ENCODE measurements at regions not wholly inside any gene's neighbourhood (a gene's known extent, or its start where the extent isn't known, plus 50 kb on each side); places are given as distances from the start of the nearest gene placed in this dataset.

GRCh38 chr5:147085409-147085808 lies 149.4 kb upstream of the STK32A start:
- TF ChIP-seq POLR2A (IDR thresholded peaks at IDR 0.05) = no peak
- TF ChIP-seq, protein P1, sequence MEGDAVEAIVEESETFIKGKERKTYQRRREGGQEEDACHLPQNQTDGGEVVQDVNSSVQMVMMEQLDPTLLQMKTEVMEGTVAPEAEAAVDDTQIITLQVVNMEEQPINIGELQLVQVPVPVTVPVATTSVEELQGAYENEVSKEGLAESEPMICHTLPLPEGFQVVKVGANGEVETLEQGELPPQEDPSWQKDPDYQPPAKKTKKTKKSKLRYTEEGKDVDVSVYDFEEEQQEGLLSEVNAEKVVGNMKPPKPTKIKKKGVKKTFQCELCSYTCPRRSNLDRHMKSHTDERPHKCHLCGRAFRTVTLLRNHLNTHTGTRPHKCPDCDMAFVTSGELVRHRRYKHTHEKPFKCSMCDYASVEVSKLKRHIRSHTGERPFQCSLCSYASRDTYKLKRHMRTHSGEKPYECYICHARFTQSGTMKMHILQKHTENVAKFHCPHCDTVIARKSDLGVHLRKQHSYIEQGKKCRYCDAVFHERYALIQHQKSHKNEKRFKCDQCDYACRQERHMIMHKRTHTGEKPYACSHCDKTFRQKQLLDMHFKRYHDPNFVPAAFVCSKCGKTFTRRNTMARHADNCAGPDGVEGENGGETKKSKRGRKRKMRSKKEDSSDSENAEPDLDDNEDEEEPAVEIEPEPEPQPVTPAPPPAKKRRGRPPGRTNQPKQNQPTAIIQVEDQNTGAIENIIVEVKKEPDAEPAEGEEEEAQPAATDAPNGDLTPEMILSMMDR (IDR thresholded peaks at IDR 0.05) = no peak
- H3K9me3 ChIP-seq (replicated peaks in 1 of 3) = no peaks in the 10 kb centered on the region
- no peaks in the 10 kb centered on the region for H3K27me3 ChIP-seq
- H3K36me3 ChIP-seq (replicated peaks in 1 of 2) = no peaks in the 10 kb centered on the region
- H3K27ac ChIP-seq = no peak overlapping the region
- WGBS, 4 donors = 74 to 84% (median 81%) methylated on average over 7 of the region's 7 CpGs
- no peak for DNase-seq
- H3K4me1 ChIP-seq (replicated peaks in 1 of 2) = no peaks in the 10 kb centered on the region
- intact Hi-C loops (cut with DNase I) = no loop called here
- H3K4me3 ChIP-seq = no peak overlapping the region

DNA sequence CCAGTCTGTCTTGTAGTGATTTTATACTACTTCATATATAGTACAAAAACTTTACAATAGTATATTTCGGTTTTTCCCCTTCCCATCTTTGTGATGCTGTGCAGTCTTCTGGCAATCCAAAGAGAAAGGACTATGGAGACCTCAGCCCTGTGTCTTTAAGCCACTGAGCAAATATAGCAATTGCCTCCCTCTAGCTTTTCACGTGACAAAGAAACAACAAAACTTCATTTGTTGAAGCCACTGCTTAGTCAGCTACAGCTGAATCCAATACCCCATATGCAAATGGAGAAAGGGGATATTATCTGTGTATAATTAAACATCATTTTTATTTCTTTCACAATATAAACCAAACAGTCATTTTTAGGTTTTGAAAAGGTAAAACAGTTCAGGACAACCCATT lies 142.8 kb upstream of the STK32A start:
- WGBS, 4 donors = 34 to 62% (median 48%) methylated on average over 2 of the region's 2 CpGs
- Histone ChIP-seq H3K27ac (no peak overlapping the region), H3K4me1 (replicated peaks in 1 of 2) (no peaks in the 10 kb centered on the region), H3K27me3 (no peaks in the 10 kb centered on the region), H3K9me3 (replicated peaks in 1 of 3) (no peaks in the 10 kb centered on the region), H3K36me3 (replicated peaks in 1 of 2) (no peaks in the 10 kb centered on the region), H3K4me3 (no peak overlapping the region)
- intact Hi-C loops (cut with DNase I) = loop anchor here in 1 of 2 donors (10.0 kb wide), 1 partner anchor 93 kb away; no protein-coding TSS in a partner anchor
- TF ChIP-seq, protein P1 (IDR thresholded peaks at IDR 0.05) = no peak
- TF ChIP-seq POLR2A (IDR thresholded peaks at IDR 0.05) = no peak
- no peak for DNase-seq

DNA sequence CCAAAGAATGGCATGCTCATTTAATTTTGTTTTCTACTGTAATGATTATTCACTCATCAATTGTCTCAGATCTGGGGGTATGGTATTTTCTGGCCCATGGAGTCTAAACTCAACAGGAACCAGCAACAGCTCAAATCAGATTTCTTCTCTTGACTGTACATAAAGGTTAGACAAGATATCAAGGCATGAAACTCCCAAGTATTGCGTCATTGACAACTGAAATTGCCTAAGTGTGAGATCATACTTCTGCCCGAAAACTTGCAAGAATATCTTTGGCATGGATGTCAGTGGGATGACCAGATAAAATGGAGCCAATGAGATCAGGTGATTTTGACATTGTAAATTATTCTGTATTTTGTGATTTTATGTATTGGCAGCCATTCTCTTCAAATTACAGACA lies 141.7 kb upstream of the STK32A start:
- H3K4me3 ChIP-seq = no peak overlapping the region
- no peak overlapping the region for H3K27ac ChIP-seq
- intact Hi-C loops (cut with DNase I) = loop anchor here in 1 of 2 donors (10.0 kb wide), 1 partner anchor 92 kb away; no protein-coding TSS in a partner anchor
- WGBS, 4 donors = 43 to 63% (median 57%) methylated on average over 2 of the region's 2 CpGs
- TF ChIP-seq, protein P1 (IDR thresholded peaks at IDR 0.05) = no peak
- no peak for TF ChIP-seq POLR2A (IDR thresholded peaks at IDR 0.05)
- peak in 4 of 7 donors; percentile 16 to 53 (median 23) for DNase-seq
- no peaks in the 10 kb centered on the region for H3K36me3 ChIP-seq (replicated peaks in 1 of 2)
- peaks cover 0 to 6% of the 10 kb centered on the region in 2 donors for H3K4me1 ChIP-seq (replicated peaks in 1 of 2)
- H3K9me3 ChIP-seq (replicated peaks in 1 of 3) = no peaks in the 10 kb centered on the region
- H3K27me3 ChIP-seq = no peaks in the 10 kb centered on the region

GRCh38 chr5:147095740-147096139 lies 139.1 kb upstream of the STK32A start:
- no peaks in the 10 kb centered on the region for H3K36me3 ChIP-seq (replicated peaks in 1 of 2)
- H3K27ac ChIP-seq = no peak overlapping the region
- TF ChIP-seq, protein P1 (IDR thresholded peaks at IDR 0.05) = no peak
- no peak for TF ChIP-seq POLR2A (IDR thresholded peaks at IDR 0.05)
- H3K4me3 ChIP-seq = no peak overlapping the region
- intact Hi-C loops (cut with DNase I) = loop anchor here in 1 of 2 donors (10.0 kb wide), 1 partner anchor 89 kb away; no protein-coding TSS in a partner anchor
- no peaks in the 10 kb centered on the region for H3K27me3 ChIP-seq
- 71 to 83% (median 81%) methylated on average over 2 of the region's 2 CpGs for WGBS, 4 donors
- DNase-seq = no peak
- no peaks in the 10 kb centered on the region for H3K9me3 ChIP-seq (replicated peaks in 1 of 3)
- H3K4me1 ChIP-seq (replicated peaks in 1 of 2) = peaks cover 0 to 11% of the 10 kb centered on the region in 2 donors
